ENCODE measurements at regions not wholly inside any gene's neighbourhood (a gene's known extent, or its start where the extent isn't known, plus 50 kb on each side); places are given as distances from the start of the nearest gene placed in this dataset.

DNA sequence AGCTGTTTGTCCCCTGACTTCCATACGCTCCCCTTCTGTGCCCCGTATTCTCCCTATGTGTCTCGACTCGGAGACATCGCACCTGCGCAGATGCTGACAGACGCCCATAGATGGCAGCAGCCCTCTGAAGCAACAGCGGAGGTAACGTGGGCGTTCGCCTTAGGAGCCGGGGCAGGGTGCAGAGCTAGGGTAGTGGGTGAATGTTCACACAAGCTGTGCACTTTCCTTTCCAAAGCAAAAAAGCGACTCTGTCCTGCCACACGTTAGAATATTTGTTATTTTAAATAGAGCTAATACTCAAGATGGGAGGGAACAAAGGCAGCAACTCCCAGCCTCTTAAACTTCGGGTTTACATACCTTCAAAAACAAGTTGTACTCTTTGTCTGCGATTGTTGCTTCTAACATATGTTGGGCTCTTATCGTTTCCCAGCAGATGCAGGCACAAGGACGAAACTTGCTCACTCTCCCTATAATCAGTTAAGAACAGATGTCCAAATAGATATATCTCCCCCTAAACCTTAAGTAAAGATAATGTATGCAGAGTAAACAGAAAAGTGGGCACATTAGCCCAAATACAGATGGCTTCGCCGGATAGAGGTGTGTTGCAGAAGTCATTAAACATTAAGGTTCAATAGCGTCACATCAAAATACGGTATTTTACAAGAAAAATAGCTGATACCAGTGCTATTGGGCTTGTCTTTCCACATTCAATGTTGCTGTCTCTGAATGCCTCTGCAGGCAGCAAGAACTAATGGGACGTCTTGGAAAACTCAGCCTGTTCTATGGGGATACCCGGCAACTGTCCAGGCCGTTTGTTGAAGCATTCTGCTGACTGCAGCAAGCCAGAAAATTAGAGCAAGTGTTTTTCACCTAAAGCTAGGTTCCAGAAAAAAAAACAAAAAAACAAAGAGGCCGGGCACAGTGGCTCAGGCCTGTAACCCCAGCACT, 340.3 kb upstream of the PRKCQ start (continued):
- TF ChIP-seq RFX7 (CRISPR knock-in tag; IDR thresholded peaks at IDR 0.05) (no peak), HDAC3 (IDR thresholded peaks at IDR 0.05; ENCODE audit: borderline replicate concordance, partially characterized antibody) (peak; percentile 94), ARHGAP35 (IDR thresholded peaks at IDR 0.05; ENCODE audit: partially characterized antibody) (no peak), RBM25 (IDR thresholded peaks at IDR 0.05; ENCODE audit: low read depth, low read length, severe bottlenecking) (no peak), CREB3 (tag; conservative IDR thresholded peaks at IDR 0.05; ENCODE audit: low read depth) (no peak), CREB5 (CRISPR knock-in tag; IDR thresholded peaks at IDR 0.05) (peak; percentile 48; the same call in 1 of the 2 replicates), ILF3 (IDR thresholded peaks at IDR 0.05; ENCODE audit: borderline replicate concordance) (no peak), ZNF3 (CRISPR knock-in tag; IDR thresholded peaks at IDR 0.05) (no peak), BCOR (IDR thresholded peaks at IDR 0.05) (peak; percentile 79), CC2D1A (IDR thresholded peaks at IDR 0.05) (peak; percentile 96), ZNF764 (CRISPR knock-in tag; IDR thresholded peaks at IDR 0.05; ENCODE audit: low read depth) (no peak), CBX3 (IDR thresholded peaks at IDR 0.05; ENCODE audit: borderline replicate concordance in 1 of 2, low read length in 2 of 2) (peak in 1 of 2 experiments; percentile 80; a peak in 2 of 3 replicates), ZNF263 (CRISPR knock-in tag; IDR thresholded peaks at IDR 0.05; ENCODE audit: borderline replicate concordance) (peak; percentile 22; the same call in 1 of the 2 replicates), TBP (optimal IDR thresholded peaks at IDR 0.05; ENCODE audit: low read depth, low read length) (no peak), SIN3B (IDR thresholded peaks at IDR 0.05; ENCODE audit: low read depth) (no peak), TCFL5 (CRISPR knock-in tag; conservative IDR thresholded peaks at IDR 0.05) (no peak), ZNF165 (CRISPR knock-in tag; IDR thresholded peaks at IDR 0.05; ENCODE audit: borderline replicate concordance) (no peak), JUNB (CRISPR knock-in tag; conservative IDR thresholded peaks at IDR 0.05) (no peak), NCOA6 (IDR thresholded peaks at IDR 0.05) (no peak), BMI1 (IDR thresholded peaks at IDR 0.05; ENCODE audit: low read length) (no peak), POU5F1 (IDR thresholded peaks at IDR 0.05; ENCODE audit: borderline replicate concordance, low read depth, low read length, partially characterized antibody) (no peak)
- TF ChIP-seq, protein P1, sequence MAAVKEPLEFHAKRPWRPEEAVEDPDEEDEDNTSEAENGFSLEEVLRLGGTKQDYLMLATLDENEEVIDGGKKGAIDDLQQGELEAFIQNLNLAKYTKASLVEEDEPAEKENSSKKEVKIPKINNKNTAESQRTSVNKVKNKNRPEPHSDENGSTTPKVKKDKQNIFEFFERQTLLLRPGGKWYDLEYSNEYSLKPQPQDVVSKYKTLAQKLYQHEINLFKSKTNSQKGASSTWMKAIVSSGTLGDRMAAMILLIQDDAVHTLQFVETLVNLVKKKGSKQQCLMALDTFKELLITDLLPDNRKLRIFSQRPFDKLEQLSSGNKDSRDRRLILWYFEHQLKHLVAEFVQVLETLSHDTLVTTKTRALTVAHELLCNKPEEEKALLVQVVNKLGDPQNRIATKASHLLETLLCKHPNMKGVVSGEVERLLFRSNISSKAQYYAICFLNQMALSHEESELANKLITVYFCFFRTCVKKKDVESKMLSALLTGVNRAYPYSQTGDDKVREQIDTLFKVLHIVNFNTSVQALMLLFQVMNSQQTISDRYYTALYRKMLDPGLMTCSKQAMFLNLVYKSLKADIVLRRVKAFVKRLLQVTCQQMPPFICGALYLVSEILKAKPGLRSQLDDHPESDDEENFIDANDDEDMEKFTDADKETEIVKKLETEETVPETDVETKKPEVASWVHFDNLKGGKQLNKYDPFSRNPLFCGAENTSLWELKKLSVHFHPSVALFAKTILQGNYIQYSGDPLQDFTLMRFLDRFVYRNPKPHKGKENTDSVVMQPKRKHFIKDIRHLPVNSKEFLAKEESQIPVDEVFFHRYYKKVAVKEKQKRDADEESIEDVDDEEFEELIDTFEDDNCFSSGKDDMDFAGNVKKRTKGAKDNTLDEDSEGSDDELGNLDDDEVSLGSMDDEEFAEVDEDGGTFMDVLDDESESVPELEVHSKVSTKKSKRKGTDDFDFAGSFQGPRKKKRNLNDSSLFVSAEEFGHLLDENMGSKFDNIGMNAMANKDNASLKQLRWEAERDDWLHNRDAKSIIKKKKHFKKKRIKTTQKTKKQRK (IDR thresholded peaks at IDR 0.05; ENCODE audit: borderline replicate concordance, low read depth, low read length): no peak
- TF ChIP-seq, protein P2, sequence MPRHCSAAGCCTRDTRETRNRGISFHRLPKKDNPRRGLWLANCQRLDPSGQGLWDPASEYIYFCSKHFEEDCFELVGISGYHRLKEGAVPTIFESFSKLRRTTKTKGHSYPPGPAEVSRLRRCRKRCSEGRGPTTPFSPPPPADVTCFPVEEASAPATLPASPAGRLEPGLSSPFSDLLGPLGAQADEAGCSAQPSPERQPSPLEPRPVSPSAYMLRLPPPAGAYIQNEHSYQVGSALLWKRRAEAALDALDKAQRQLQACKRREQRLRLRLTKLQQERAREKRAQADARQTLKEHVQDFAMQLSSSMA (CRISPR knock-in tag; IDR thresholded peaks at IDR 0.05): no peak
